PC-9 (cell line): ENCODE measurements at regions not wholly inside any gene's neighbourhood (a gene's known extent, or its start where the extent isn't known, plus 50 kb on each side); places are given as distances from the start of the nearest gene placed in this dataset.

ENCODE experiments used
- EZH2 ChIP-seq: fragments of 200-600 bp; sonication (generic); IDR thresholded peaks from 2 replicates; pipeline ENCODE4 v1.8.0; 2017; ENCODE audit warnings: antibody characterized with exemption, low read depth
- TF ChIP-seq, protein P1 (sequence below): fragments of 200-600 bp; sonication (generic); conservative IDR thresholded peaks from 2 replicates; pipeline ENCODE4 v1.6.1; 2017; ENCODE audit warnings: mixed run types, antibody characterized with exemption, mild to moderate bottlenecking, moderate library complexity

GRCh38 chr12:84172823-84173424 lies 739.7 kb downstream of the SLC6A15 start:
- TF ChIP-seq, protein P1, sequence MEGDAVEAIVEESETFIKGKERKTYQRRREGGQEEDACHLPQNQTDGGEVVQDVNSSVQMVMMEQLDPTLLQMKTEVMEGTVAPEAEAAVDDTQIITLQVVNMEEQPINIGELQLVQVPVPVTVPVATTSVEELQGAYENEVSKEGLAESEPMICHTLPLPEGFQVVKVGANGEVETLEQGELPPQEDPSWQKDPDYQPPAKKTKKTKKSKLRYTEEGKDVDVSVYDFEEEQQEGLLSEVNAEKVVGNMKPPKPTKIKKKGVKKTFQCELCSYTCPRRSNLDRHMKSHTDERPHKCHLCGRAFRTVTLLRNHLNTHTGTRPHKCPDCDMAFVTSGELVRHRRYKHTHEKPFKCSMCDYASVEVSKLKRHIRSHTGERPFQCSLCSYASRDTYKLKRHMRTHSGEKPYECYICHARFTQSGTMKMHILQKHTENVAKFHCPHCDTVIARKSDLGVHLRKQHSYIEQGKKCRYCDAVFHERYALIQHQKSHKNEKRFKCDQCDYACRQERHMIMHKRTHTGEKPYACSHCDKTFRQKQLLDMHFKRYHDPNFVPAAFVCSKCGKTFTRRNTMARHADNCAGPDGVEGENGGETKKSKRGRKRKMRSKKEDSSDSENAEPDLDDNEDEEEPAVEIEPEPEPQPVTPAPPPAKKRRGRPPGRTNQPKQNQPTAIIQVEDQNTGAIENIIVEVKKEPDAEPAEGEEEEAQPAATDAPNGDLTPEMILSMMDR: no peak
- TF ChIP-seq EZH2: no peak
